ENCODE measurements at regions not wholly inside any gene's neighbourhood (a gene's known extent, or its start where the extent isn't known, plus 50 kb on each side); places are given as distances from the start of the nearest gene placed in this dataset.

DNA sequence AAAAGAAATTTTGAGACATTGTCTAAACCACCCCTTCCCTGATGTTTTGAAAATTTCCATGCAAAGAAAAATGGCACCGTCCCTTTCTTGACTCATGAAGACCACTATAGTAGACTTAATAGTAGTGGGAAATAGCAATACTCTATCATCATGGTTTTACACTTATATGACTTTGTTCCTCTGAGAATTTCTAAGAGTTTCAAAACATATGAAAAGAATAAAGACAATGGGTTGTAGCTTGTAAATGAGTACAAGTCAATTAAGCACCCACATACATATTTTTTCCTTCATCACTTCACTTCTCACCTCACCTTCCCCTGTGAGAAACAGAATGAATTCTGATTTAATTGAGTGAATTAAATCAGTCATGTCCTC is 151.7 kb downstream of the LYPLAL1 start:
- TF ChIP-seq, protein P1, sequence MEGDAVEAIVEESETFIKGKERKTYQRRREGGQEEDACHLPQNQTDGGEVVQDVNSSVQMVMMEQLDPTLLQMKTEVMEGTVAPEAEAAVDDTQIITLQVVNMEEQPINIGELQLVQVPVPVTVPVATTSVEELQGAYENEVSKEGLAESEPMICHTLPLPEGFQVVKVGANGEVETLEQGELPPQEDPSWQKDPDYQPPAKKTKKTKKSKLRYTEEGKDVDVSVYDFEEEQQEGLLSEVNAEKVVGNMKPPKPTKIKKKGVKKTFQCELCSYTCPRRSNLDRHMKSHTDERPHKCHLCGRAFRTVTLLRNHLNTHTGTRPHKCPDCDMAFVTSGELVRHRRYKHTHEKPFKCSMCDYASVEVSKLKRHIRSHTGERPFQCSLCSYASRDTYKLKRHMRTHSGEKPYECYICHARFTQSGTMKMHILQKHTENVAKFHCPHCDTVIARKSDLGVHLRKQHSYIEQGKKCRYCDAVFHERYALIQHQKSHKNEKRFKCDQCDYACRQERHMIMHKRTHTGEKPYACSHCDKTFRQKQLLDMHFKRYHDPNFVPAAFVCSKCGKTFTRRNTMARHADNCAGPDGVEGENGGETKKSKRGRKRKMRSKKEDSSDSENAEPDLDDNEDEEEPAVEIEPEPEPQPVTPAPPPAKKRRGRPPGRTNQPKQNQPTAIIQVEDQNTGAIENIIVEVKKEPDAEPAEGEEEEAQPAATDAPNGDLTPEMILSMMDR (IDR thresholded peaks at IDR 0.05; ENCODE audit: control extremely low read depth in 1 of 3, insufficient read depth in 1 of 3, low read depth in 1 of 3, low read length in 3 of 3): no peak
- no peak for TF ChIP-seq CBX5 (IDR thresholded peaks at IDR 0.05; ENCODE audit: low read depth, low read length)
- no peak for TF ChIP-seq GABPA (IDR thresholded peaks at IDR 0.05; ENCODE audit: borderline replicate concordance, insufficient read depth, low read length)
- TF ChIP-seq CHD2 (IDR thresholded peaks at IDR 0.05; ENCODE audit: low read length): no peak
- no peak for TF ChIP-seq EP300 (IDR thresholded peaks at IDR 0.05; ENCODE audit: borderline replicate concordance in 1 of 2, low read depth in 2 of 2, low read length in 2 of 2)
- no peak for TF ChIP-seq SUZ12 (IDR thresholded peaks at IDR 0.05; ENCODE audit: low read length)
- TF ChIP-seq CBX8 (IDR thresholded peaks at IDR 0.05; ENCODE audit: borderline replicate concordance, low read depth, low read length): no peak
- TF ChIP-seq TEAD4 (IDR thresholded peaks at IDR 0.05; ENCODE audit: low read depth, low read length): no peak
